Neuronal stem cell (in vitro differentiated cells): ENCODE measurements at regions not wholly inside any gene's neighbourhood (a gene's known extent, or its start where the extent isn't known, plus 50 kb on each side); places are given as distances from the start of the nearest gene placed in this dataset.

Experiments
- DNase-seq: peaks from one replicate; pipeline ENCODE4 v3.0.0-alpha.2; 2013; ENCODE audit warnings: low spot score
- H2AFZ ChIP-seq: one replicate; pipeline ENCODE4 v1.6.1; 2013; ENCODE audit warnings: mild to moderate bottlenecking, low read length, inconsistent platforms
- H2AK5ac ChIP-seq: 2 replicates; pipeline ENCODE4 v1.6.1; 2013; ENCODE audit warnings: low read depth, mild to moderate bottlenecking, inconsistent platforms, low read length, moderate library complexity, mixed read lengths
- H2BK120ac ChIP-seq: 2 replicates; pipeline ENCODE4 v1.6.1; 2013; ENCODE audit warnings: low read depth, mild to moderate bottlenecking, inconsistent platforms, low read length, moderate library complexity, mixed read lengths
- H2BK12ac ChIP-seq: one replicate; pipeline ENCODE4 v1.6.1; 2013; ENCODE audit warnings: low read length, inconsistent platforms
- H2BK15ac ChIP-seq: 2 replicates; pipeline ENCODE4 v1.6.1; 2013; ENCODE audit warnings: mild to moderate bottlenecking, low read length, inconsistent platforms, mixed read lengths
- H2BK5ac ChIP-seq: one replicate; pipeline ENCODE4 v1.6.1; 2013; ENCODE audit warnings: inconsistent platforms, mild to moderate bottlenecking, low read length, moderate library complexity
- H3K14ac ChIP-seq: one replicate; pipeline ENCODE4 v1.6.1; 2013; ENCODE audit warnings: low read length, inconsistent platforms
- H3K18ac ChIP-seq: 2 replicates; pipeline ENCODE4 v1.6.1; 2013; ENCODE audit warnings: low read length, inconsistent platforms
- H3K23ac ChIP-seq: 2 replicates; pipeline ENCODE4 v1.6.1; 2013; ENCODE audit warnings: low read depth, mild to moderate bottlenecking, mixed read lengths, low read length, inconsistent platforms; ENCODE audit not compliant: poor library complexity
- H3K27ac ChIP-seq: replicated peaks from 3 replicates; pipeline ENCODE4 v1.5.1; 2013; ENCODE audit warnings: low read length, inconsistent platforms
- H3K27me3 ChIP-seq, 3 experiments: 2 replicates each; pipeline ENCODE4 v1.6.1; 2013; ENCODE audit warnings: low read length in 3 of 3, mild to moderate bottlenecking in 2 of 3, inconsistent platforms in 1 of 3, low read depth in 1 of 3, mixed read lengths in 1 of 3, moderate library complexity in 1 of 3; ENCODE audit not compliant: control insufficient read depth in 3 of 3, insufficient read depth in 3 of 3
- H3K36me3 ChIP-seq, 2 donors: replicated peaks in 1 of 2; 2 replicates each; pipeline ENCODE4 v1.6.1; 2013; ENCODE audit warnings: low read length in 2 of 2; ENCODE audit not compliant: control insufficient read depth in 2 of 2, insufficient read depth in 2 of 2
- H3K4ac ChIP-seq: 2 replicates; pipeline ENCODE4 v1.6.1; 2013; ENCODE audit warnings: inconsistent platforms, mild to moderate bottlenecking, low read length, moderate library complexity
- H3K4me1 ChIP-seq, 2 donors: 1 replicate in 1 of 2; 2 replicates in 1 of 2; pipeline ENCODE4 v1.6.1; 2013; ENCODE audit warnings: low read length in 2 of 2, low read depth in 1 of 2; ENCODE audit not compliant: control insufficient read depth in 2 of 2, insufficient read depth in 1 of 2
- H3K4me2 ChIP-seq: one replicate; pipeline ENCODE4 v1.6.1; 2013; ENCODE audit warnings: mild to moderate bottlenecking, low read length, inconsistent platforms; ENCODE audit not compliant: insufficient read depth, poor library complexity, severe bottlenecking
- H3K4me3 ChIP-seq, 2 donors: 2 replicates each; pipeline ENCODE4 v1.5.1; 2013; ENCODE audit warnings: low read length in 2 of 2, mild to moderate bottlenecking in 2 of 2, inconsistent platforms in 1 of 2, moderate library complexity in 1 of 2
- H3K79me1 ChIP-seq: one replicate; pipeline ENCODE4 v1.6.1; 2013; ENCODE audit warnings: low read depth, mild to moderate bottlenecking, inconsistent platforms, low read length, moderate library complexity
- H3K9ac ChIP-seq: one replicate; pipeline ENCODE4 v1.6.1; 2013; ENCODE audit warnings: mild to moderate bottlenecking, low read depth, low read length, inconsistent platforms; ENCODE audit not compliant: poor library complexity
- H3K9me3 ChIP-seq, 2 donors: replicated peaks in 1 of 2; 2 replicates each; pipeline versions ENCODE3 to v1.6.1; 2013; ENCODE audit warnings: low read length in 2 of 2, mild to moderate bottlenecking in 2 of 2, inconsistent platforms in 1 of 2, low read depth in 1 of 2, mixed read lengths in 1 of 2, moderate library complexity in 1 of 2; ENCODE audit not compliant: control insufficient read depth in 2 of 2, insufficient read depth in 1 of 2
- H4K8ac ChIP-seq: one replicate; pipeline ENCODE4 v1.6.1; 2013; ENCODE audit warnings: low read depth, mild to moderate bottlenecking, inconsistent platforms, low read length, moderate library complexity
- H4K91ac ChIP-seq: one replicate; pipeline ENCODE4 v1.6.1; 2013; ENCODE audit warnings: low read length, low read depth, mild to moderate bottlenecking, inconsistent platforms; ENCODE audit not compliant: poor library complexity
- WGBS, 2 donors: extraction: QIAGEN DNeasy Blood & Tissue Kit; methylation state at CpG; one replicate each; pipeline ENCODE4 v1.1.7; 2013; ENCODE audit warnings: missing lambda C conversion rate in 2 of 2, mixed read lengths in 1 of 2; ENCODE audit not compliant: insufficient read length in 2 of 2, insufficient replicate concordance in 1 of 2; ENCODE audit errors: extremely low coverage in 2 of 2; 5-methylcytosine and 5-hydroxymethylcytosine counted together

DNA sequence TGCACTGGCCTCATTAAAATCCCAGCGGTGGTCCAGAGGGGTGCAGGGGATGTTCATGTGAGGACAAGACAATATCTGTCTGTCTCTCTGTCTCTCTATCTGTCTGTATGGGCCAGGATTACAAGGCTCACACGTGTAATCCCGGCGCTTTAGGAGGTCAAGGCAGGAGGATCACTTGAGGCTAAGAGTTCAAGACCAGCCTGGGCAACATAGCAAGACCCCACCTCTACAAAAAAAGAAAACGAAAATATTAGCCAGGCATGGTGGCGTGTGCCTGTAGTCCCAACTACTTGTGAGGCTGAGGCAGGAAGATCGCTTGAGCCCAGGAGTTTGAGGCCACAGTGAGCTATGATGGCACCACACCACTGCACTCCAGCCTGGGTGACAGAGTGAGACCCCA, 117.1 kb downstream of the PHETA1 start:
- no peak for DNase-seq
- H2BK12ac ChIP-seq: no peak overlapping the region
- H3K9me3 ChIP-seq: no peaks in the 10 kb centered on the region
- no peaks in the 10 kb centered on the region for H3K36me3 ChIP-seq
- H2AK5ac ChIP-seq: no peak overlapping the region
- H3K27me3 ChIP-seq: no peaks in the 10 kb centered on the region
- no peak overlapping the region for H3K4me2 ChIP-seq
- H2BK15ac ChIP-seq: no peak overlapping the region
- H3K23ac ChIP-seq: no peak overlapping the region
- no peak overlapping the region for H3K9ac ChIP-seq
- H2AFZ ChIP-seq: no peak overlapping the region
- no peak overlapping the region for H3K4me3 ChIP-seq
- H3K14ac ChIP-seq: no peak overlapping the region
- H3K27ac ChIP-seq: no peak overlapping the region
- H2BK5ac ChIP-seq: no peak overlapping the region
- H3K18ac ChIP-seq: no peak overlapping the region
- no peak overlapping the region for H2BK120ac ChIP-seq
- no peak overlapping the region for H3K4ac ChIP-seq
- H3K79me1 ChIP-seq: no peaks in the 10 kb centered on the region
- H4K8ac ChIP-seq: no peak overlapping the region
- H4K91ac ChIP-seq: no peak overlapping the region
- no CpG with 5 or more reads among the region's 7 CpGs for WGBS, 2 donors
- peaks cover 5 to 17% of the 10 kb centered on the region in 2 donors for H3K4me1 ChIP-seq

DNA sequence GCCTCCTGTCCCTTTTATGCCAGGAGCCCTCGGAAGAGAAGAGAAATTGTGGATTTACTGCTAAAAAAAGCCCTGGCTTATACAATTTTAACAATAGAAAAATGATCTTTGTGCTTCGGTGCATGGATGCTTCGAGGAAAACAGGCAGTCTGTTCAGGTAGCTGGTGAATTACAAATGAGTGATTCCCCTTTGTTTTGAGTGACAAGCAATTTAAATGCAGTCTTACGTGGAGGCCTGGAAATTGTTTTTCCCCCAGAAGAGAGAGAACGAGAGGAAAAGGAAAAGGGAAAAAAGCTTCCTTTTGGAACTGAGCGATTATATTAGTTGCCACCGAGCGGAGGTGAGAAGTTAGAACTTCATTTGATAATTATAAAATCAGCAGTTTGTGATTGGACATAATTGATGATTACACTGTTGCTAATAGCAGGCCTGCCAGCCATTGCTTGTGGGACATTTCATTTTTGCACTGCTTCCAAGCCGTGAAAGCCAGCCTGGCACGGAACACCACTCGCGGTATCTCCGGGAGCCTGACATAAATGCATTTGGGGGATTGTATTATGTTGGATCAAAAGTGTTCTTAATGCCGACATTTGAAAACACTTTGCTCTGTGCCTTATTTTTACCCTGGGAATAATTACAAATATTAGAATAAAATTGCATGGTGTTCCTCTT, 117.7 kb downstream of the PHETA1 start:
- Histone ChIP-seq H2AFZ (no peak overlapping the region), H2BK15ac (no peak overlapping the region), H3K9me3 (no peaks in the 10 kb centered on the region), H3K4ac (no peak overlapping the region), H3K79me1 (no peaks in the 10 kb centered on the region), H3K4me2 (no peak overlapping the region), H3K14ac (no peak overlapping the region), H3K18ac (no peak overlapping the region), H2AK5ac (no peak overlapping the region), H3K4me1 (peaks cover 5 to 17% of the 10 kb centered on the region in 2 donors), H2BK12ac (no peak overlapping the region), H3K36me3 (no peaks in the 10 kb centered on the region), H3K9ac (no peak overlapping the region), H3K4me3 (no peak overlapping the region), H3K27ac (no peak overlapping the region), H2BK5ac (no peak overlapping the region), H4K91ac (no peak overlapping the region), H3K27me3 (no peaks in the 10 kb centered on the region), H2BK120ac (no peak overlapping the region), H3K23ac (no peak overlapping the region), H4K8ac (no peak overlapping the region)
- WGBS, 2 donors: no CpG with 5 or more reads among the region's 14 CpGs
- DNase-seq: no peak

DNA sequence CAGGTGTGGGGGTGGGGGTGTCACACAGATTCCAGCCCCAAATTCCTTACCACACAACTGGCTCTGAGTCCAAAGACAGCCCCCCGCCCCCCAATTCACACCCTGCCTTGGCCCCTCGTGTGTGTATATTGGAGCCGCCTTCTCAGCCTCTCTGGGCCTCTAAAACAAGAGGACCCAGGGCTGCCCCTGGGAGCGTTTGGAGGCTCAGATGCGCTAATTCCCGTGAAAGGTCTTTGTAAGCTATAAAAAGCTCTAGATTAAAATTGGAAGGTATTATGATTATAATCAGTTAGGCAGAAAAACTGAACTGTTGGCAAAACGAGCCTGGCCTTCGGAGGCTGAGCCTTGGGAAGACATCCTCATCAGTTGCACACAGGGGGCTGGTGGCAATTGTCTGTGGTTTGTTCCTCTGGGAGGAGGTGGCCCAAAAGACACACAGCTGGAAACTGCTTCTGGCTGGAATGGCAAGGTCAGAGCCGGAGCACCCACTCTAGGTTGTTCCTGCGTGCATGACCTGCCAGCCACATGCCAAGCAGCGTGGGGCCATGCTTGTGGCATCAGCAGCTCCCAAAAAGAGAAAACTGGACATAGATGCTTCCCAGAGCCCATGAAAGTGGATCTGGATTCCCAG, 118.5 kb downstream of the PHETA1 start:
- H2BK5ac ChIP-seq: no peak overlapping the region
- DNase-seq: no peak
- no peaks in the 10 kb centered on the region for H3K79me1 ChIP-seq
- no CpG with 5 or more reads among the region's 11 CpGs for WGBS, 2 donors
- peak overlapping the region; percentile 23 for H3K18ac ChIP-seq
- no peak overlapping the region for H3K4me2 ChIP-seq
- H2BK120ac ChIP-seq: no peak overlapping the region
- no peak overlapping the region for H2BK12ac ChIP-seq
- H3K23ac ChIP-seq: no peak overlapping the region
- no peak overlapping the region for H4K8ac ChIP-seq
- no peaks in the 10 kb centered on the region for H3K36me3 ChIP-seq
- H3K9me3 ChIP-seq: no peaks in the 10 kb centered on the region
- no peak overlapping the region for H3K4ac ChIP-seq
- no peak overlapping the region for H3K4me3 ChIP-seq
- H3K4me1 ChIP-seq: peaks cover 5 to 17% of the 10 kb centered on the region in 2 donors
- no peak overlapping the region for H3K14ac ChIP-seq
- H3K9ac ChIP-seq: no peak overlapping the region
- no peak overlapping the region for H2AFZ ChIP-seq
- no peak overlapping the region for H2AK5ac ChIP-seq
- no peak overlapping the region for H3K27ac ChIP-seq
- H4K91ac ChIP-seq: no peak overlapping the region
- no peak overlapping the region for H2BK15ac ChIP-seq
- H3K27me3 ChIP-seq: no peaks in the 10 kb centered on the region

DNA sequence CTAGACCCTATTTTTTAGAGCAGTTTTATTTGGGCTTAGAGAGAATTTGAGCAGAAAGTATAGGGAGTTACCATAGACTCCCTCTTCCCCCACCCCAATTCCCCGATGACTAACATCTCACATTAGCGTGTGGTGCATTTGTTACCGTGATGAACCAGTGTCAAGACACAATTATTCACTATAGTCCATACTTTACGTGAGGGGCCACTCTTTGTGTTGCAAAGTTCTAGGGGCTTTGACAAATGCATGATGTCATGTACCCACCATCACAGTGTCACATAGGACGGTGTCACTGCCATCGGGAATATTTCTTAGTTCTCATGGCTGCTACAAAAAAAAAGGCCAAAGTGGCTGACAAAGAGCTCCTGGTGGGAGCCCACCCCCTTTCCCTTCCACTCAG, 119.1 kb downstream of the PHETA1 start:
- Histone ChIP-seq H3K4me2 (no peak overlapping the region), H2AK5ac (no peak overlapping the region), H2BK12ac (no peak overlapping the region), H3K27ac (no peak overlapping the region), H4K8ac (no peak overlapping the region), H3K14ac (no peak overlapping the region), H3K36me3 (no peaks in the 10 kb centered on the region), H3K9me3 (no peaks in the 10 kb centered on the region), H3K9ac (no peak overlapping the region), H3K27me3 (no peaks in the 10 kb centered on the region), H3K18ac (no peak overlapping the region), H3K4ac (no peak overlapping the region), H2BK15ac (no peak overlapping the region), H2BK5ac (no peak overlapping the region), H2BK120ac (no peak overlapping the region), H3K4me1 (peaks cover 5 to 17% of the 10 kb centered on the region in 2 donors), H3K4me3 (no peak overlapping the region), H3K79me1 (no peaks in the 10 kb centered on the region), H3K23ac (no peak overlapping the region), H4K91ac (no peak overlapping the region), H2AFZ (no peak overlapping the region)
- WGBS, 2 donors: no CpG with 5 or more reads among the region's 6 CpGs
- no peak for DNase-seq
